Fibroblast of lung (primary cell): ENCODE measurements at regions not wholly inside any gene's neighbourhood (a gene's known extent, or its start where the extent isn't known, plus 50 kb on each side); places are given as distances from the start of the nearest gene placed in this dataset.

Source experiments
- DNase-seq, 2 donors: peaks; one replicate each; pipeline versions ENCODE4 v3.0.0 to v3.0.0-alpha.2; 2010; ENCODE audit warnings: low read depth in 2 of 2
- H2AFZ ChIP-seq: 2 replicates; pipeline ENCODE4 v1.5.1; 2012; ENCODE audit warnings: low read length, control low read depth, inconsistent platforms
- H3K27ac ChIP-seq: 2 replicates; pipeline ENCODE4 v1.5.1; 2011; ENCODE audit warnings: low read length, control low read depth; ENCODE audit not compliant: insufficient read depth
- H3K27me3 ChIP-seq: 2 replicates; pipeline ENCODE4 v1.5.1; 2011; ENCODE audit warnings: mild to moderate bottlenecking, low read length; ENCODE audit not compliant: control insufficient read depth, insufficient read depth
- H3K36me3 ChIP-seq: 2 replicates; pipeline ENCODE4 v1.5.1; 2011; ENCODE audit warnings: low read length; ENCODE audit not compliant: control insufficient read depth, insufficient read depth
- H3K4me1 ChIP-seq: 2 replicates; pipeline ENCODE4 v1.5.1; 2011; ENCODE audit warnings: low read length; ENCODE audit not compliant: control insufficient read depth, insufficient read depth; ENCODE audit errors: extremely low read depth
- H3K4me2 ChIP-seq: 2 replicates; pipeline ENCODE4 v1.5.1; 2011; ENCODE audit warnings: low read length, control low read depth; ENCODE audit not compliant: insufficient read depth; ENCODE audit errors: extremely low read depth
- H3K4me3 ChIP-seq, 4 experiments: fragments of 200-600 bp in 1 of 4; sonication (generic) in 1 of 4; replicated peaks in 1 of 4; 2 replicates each; pipeline ENCODE4 v1.5.1; 2011 to 2016; ENCODE audit warnings: low read length in 4 of 4, low read depth in 3 of 4, mild to moderate bottlenecking in 3 of 4, control low read depth in 2 of 4, inconsistent platforms in 1 of 4, mixed read lengths in 1 of 4; ENCODE audit not compliant: insufficient read depth in 1 of 4; ENCODE audit errors: control extremely low read depth in 1 of 4
- H3K79me2 ChIP-seq: 2 replicates; pipeline ENCODE4 v1.5.1; 2012; ENCODE audit warnings: mild to moderate bottlenecking, low read length, inconsistent platforms; ENCODE audit not compliant: control insufficient read depth, insufficient read depth
- H3K9ac ChIP-seq: 2 replicates; pipeline ENCODE4 v1.5.1; 2011; ENCODE audit warnings: mild to moderate bottlenecking, low read length, control low read depth; ENCODE audit not compliant: insufficient read depth
- H3K9me3 ChIP-seq: 2 replicates; pipeline ENCODE4 v1.5.1; 2012; ENCODE audit warnings: low read depth, low read length; ENCODE audit not compliant: control insufficient read depth, insufficient read depth
- H4K20me1 ChIP-seq: 2 replicates; pipeline ENCODE4 v1.5.1; 2011; ENCODE audit warnings: low read length; ENCODE audit not compliant: control insufficient read depth, insufficient read depth; ENCODE audit errors: extremely low read depth
- EZH2 ChIP-seq: IDR thresholded peaks from 2 replicates; pipeline ENCODE4 v1.5.1; 2012; ENCODE audit warnings: low read length, control low read depth, mild to moderate bottlenecking; ENCODE audit errors: missing control alignments
- TF ChIP-seq, protein P1 (sequence below), 2 donors: IDR thresholded peaks in 1 of 2; conservative IDR thresholded peaks in 1 of 2; 1 replicate in 1 of 2; 2 replicates in 1 of 2; pipeline ENCODE4 v1.5.1; 2011 to 2012; ENCODE audit warnings: low read length in 2 of 2, control low read depth in 1 of 2, inconsistent platforms in 1 of 2, low read depth in 1 of 2, mild to moderate bottlenecking in 1 of 2

DNA sequence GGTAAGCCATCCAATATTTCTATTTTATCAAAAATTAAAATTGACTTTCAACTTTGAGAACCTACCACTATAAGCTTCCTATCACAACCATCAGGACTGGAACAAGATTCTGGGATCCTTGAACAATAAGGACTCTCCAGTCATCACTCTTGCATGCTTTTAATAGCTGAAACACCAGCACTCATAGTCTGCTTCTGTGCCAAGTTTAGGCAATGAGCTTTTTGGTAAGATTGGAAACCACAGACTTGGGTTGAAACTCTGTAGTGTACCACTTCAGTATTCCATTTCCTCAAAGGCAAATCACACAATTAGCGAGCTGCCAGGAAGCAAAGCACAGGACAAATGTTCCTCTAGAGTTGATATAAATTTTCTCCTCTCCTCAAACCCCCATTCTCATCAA is 1065.8 kb upstream of the SLC39A10 start:
- no peak overlapping the region for H3K4me3 ChIP-seq
- H4K20me1 ChIP-seq: no peaks in the 10 kb centered on the region
- H3K79me2 ChIP-seq: no peaks in the 10 kb centered on the region
- DNase-seq: no peak
- H3K9me3 ChIP-seq: no peaks in the 10 kb centered on the region
- no peak overlapping the region for H3K4me2 ChIP-seq
- no peaks in the 10 kb centered on the region for H3K27me3 ChIP-seq
- H2AFZ ChIP-seq: no peak overlapping the region
- no peaks in the 10 kb centered on the region for H3K36me3 ChIP-seq
- H3K9ac ChIP-seq: no peak overlapping the region
- no peaks in the 10 kb centered on the region for H3K4me1 ChIP-seq
- TF ChIP-seq, protein P1, sequence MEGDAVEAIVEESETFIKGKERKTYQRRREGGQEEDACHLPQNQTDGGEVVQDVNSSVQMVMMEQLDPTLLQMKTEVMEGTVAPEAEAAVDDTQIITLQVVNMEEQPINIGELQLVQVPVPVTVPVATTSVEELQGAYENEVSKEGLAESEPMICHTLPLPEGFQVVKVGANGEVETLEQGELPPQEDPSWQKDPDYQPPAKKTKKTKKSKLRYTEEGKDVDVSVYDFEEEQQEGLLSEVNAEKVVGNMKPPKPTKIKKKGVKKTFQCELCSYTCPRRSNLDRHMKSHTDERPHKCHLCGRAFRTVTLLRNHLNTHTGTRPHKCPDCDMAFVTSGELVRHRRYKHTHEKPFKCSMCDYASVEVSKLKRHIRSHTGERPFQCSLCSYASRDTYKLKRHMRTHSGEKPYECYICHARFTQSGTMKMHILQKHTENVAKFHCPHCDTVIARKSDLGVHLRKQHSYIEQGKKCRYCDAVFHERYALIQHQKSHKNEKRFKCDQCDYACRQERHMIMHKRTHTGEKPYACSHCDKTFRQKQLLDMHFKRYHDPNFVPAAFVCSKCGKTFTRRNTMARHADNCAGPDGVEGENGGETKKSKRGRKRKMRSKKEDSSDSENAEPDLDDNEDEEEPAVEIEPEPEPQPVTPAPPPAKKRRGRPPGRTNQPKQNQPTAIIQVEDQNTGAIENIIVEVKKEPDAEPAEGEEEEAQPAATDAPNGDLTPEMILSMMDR (conservative IDR thresholded peaks at IDR 0.05 in 1 of 2, IDR thresholded peaks at IDR 0.05 in 1 of 2; ENCODE audit: low read depth in 1 of 2, low read length in 2 of 2): no peak
- no peak for TF ChIP-seq EZH2
- no peak overlapping the region for H3K27ac ChIP-seq

DNA sequence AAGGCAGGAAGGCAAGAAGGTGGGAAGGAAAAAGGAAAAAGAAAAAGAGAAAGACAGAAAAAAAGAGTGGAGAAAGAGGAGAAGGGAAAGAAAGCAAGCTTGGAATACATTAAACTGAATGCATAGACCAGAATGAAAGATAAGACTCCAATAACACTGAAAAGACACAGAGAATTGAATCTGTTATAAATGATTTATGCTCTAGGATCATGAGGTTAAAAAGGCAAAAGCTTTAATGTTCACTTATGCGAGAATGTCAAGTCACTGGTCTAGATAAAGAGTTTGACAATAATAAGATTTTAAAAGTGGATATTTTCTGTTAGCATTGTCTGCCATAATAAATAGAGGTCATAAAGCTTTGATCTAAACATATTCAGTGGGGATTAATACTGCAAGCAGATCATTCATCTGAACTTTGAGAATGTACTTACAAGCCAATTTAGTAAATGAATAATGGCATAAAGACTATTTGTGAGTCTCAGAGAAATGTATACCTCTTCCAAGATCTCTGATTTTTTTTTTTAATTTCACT is 1069.2 kb upstream of the SLC39A10 start:
- H3K4me1 ChIP-seq: no peaks in the 10 kb centered on the region
- H3K36me3 ChIP-seq: no peaks in the 10 kb centered on the region
- H3K4me3 ChIP-seq: no peak overlapping the region
- H3K79me2 ChIP-seq: no peaks in the 10 kb centered on the region
- no peak for DNase-seq
- no peak overlapping the region for H2AFZ ChIP-seq
- H4K20me1 ChIP-seq: no peaks in the 10 kb centered on the region
- no peak overlapping the region for H3K9ac ChIP-seq
- H3K27me3 ChIP-seq: no peaks in the 10 kb centered on the region
- no peak overlapping the region for H3K4me2 ChIP-seq
- TF ChIP-seq EZH2: no peak
- TF ChIP-seq, protein P1 (conservative IDR thresholded peaks at IDR 0.05 in 1 of 2, IDR thresholded peaks at IDR 0.05 in 1 of 2; ENCODE audit: low read depth in 1 of 2, low read length in 2 of 2): no peak
- H3K27ac ChIP-seq: no peak overlapping the region
- H3K9me3 ChIP-seq: no peaks in the 10 kb centered on the region

DNA sequence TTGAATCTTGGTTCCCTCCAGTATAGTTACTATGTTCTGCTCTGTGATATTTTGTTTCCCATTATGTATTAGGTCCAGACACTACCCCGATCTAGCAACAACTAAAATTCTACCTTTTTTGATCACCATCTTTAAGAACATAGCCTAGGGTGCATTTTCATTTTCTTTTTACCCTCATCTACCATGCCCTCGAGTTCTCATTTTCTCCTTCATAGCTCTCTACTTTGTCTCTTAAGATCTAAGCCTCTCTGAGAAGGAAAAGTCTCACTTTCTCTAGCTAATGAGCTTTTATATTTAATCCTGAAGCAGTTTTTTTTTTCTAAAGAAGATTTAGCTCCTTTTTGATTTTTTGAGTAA is 1089.4 kb upstream of the SLC39A10 start:
- Histone ChIP-seq H3K9me3 (no peaks in the 10 kb centered on the region), H3K4me1 (no peaks in the 10 kb centered on the region), H3K36me3 (no peaks in the 10 kb centered on the region), H3K27ac (no peak overlapping the region), H3K79me2 (no peaks in the 10 kb centered on the region), H3K9ac (no peak overlapping the region), H3K4me2 (no peak overlapping the region), H2AFZ (no peak overlapping the region), H3K27me3 (no peaks in the 10 kb centered on the region), H4K20me1 (no peaks in the 10 kb centered on the region), H3K4me3 (no peak overlapping the region)
- no peak for TF ChIP-seq EZH2
- TF ChIP-seq, protein P1 (conservative IDR thresholded peaks at IDR 0.05 in 1 of 2, IDR thresholded peaks at IDR 0.05 in 1 of 2; ENCODE audit: low read depth in 1 of 2, low read length in 2 of 2): no peak
- DNase-seq: no peak
